Non-pigmented ciliary epithelial cell (primary cell): ENCODE measurements at regions not wholly inside any gene's neighbourhood (a gene's known extent, or its start where the extent isn't known, plus 50 kb on each side); places are given as distances from the start of the nearest gene placed in this dataset.
"Not testable (repeated sequence)": the region's sequence is repeated elsewhere in the genome, so short reads cannot be mapped to it uniquely, and the experiment has no call there.

Experiments
- DNase-seq: peaks from one replicate; pipeline ENCODE4 v3.0.0-alpha.2; 2010; ENCODE audit warnings: low read depth

GRCh38 chr2:107108556-107108955 lies 222.6 kb upstream of the ST6GAL2 start:
- no peak for DNase-seq

DNA sequence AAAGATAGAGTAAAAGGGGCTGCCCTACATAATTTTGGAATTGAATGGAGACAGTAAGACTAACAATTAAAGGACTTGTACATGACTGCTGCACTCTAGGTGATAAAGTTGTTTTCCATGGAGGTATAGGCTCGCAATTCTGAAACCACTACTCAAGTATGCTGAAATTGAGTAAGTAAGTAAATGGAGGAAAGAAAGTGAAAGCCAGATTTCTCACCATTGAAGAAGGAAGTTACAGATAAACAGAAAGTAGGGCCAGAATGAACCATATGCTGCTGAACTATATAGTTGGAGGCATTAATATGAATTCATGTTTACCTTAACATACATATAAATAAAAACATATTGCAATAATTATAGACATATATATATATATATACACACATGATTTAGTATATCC lies 225.7 kb upstream of the ST6GAL2 start:
- DNase-seq, result no peak

- no peak for DNase-seq
These were observed 226.6 kb upstream of the ST6GAL2 start for GRCh38 chr2:107112561-107112960.

DNA sequence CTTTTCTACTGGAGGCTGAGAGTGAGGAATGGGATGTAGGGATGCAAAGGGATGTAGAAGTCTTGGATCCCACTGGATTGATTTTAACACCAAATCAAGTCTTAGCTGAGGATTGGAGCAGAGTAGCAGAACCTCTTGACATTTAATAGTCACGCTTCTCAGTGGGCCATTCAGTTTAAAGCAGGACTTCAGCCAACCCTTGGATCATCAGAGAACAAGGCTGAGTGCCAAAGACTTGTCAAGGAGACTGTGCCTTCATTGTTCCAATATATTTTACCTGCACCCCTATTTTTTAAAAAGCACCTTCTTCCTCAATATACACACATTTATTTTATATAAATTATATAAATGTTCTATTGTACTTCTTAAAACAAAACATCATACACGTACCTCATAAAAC lies 242.4 kb upstream of the ST6GAL2 start:
- DNase-seq, result no peak

DNA sequence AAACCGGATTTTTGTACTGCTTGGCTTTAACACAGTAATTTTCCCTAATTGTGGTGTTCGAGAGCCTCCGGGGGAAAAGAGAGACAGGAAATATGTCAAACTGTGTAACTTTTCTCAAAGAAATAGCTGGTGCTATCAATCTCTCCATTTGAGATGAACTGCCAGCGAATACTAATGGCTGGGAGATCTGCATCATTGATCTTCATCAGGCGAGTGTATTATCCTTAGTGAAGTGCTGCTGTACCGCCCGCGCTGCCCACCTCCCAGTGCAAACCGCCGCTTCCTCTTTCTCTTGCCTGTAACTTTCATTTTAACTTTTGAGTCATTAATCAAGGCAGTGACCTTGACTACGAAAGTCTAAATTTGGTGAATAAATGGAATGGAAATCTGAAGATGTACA lies 246.1 kb upstream of the ST6GAL2 start:
- no peak for DNase-seq

DNA sequence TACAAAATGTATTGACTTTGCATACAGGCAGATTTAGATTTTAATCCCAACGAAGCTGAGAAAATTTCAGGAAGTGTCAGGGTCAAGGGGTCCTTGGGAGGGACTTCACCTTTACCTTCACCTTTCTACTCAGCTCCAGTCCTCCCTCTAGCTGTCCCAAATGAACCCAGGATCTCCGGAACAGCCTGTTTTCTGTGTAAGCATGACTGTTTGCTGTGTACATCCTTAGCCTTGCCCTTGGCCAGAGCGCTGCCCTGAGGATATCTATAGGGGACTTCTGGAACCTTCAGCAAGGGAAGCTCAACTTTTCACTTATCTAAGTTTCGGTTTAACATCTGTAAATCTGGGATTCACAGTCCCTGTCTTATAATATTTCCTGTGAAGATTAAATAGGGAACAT lies 246.8 kb upstream of the ST6GAL2 start:
- DNase-seq, result no peak

- no peak for DNase-seq
These were observed 247.4 kb upstream of the ST6GAL2 start for GRCh38 chr2:107133412-107133811.

DNA sequence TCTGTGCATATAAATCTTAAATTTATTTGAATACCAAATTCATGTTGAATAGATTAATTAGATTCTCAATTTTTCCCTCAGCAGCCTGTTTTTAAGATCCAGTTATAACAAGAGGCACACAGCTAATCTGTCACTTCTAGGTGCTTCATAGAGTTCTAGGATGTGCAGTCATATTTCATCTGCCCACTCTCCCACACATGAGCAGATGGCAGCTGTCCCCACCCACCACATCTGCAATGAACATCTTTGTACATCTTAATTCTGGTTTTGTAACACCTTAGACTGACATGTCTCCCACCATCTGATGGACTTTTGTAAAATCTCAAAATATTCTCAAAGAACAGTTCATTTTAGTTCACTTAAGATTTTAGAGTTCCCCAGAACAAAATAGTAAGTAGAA lies 250.8 kb upstream of the ST6GAL2 start:
- no peak for DNase-seq

GRCh38 chr2:107137706-107138105 lies 251.7 kb upstream of the ST6GAL2 start:
- DNase-seq, result no peak

DNA sequence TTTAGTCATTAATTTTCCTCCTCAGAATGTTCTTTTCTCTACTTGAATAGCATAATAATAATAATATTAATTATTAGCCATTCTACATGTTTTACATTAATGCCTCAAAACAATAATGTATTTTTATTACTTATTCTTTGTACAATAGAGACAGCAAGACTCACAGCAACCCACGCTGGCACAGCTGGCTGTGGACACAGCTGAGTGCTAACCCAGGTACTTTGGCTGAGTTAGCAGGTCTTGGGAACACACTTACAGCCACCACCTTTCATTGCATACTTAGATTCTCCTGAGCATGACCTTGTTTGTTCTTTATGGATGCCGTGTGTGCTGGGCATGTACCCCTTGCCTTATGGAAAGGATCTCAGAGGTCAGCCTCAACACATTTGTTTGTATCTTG lies 260.2 kb upstream of the ST6GAL2 start:
- no peak for DNase-seq

DNA sequence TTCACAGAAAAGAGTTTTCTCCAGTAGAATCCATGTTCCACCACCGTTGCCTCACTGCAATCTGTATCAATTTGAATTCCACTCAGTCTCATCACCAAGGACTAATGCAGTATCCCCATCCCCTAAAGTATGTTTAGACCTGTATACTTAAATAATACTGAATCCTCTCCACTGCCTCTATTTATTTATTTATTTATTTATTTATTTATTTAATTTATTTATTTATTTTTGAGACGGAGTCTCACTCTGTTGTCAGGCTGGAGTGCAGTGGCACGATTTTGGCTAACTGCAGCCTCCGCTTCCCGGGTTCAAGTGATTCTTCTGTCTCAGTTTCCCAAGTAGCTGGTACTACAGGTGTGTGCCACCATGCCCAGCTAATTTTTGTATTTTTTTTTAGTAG lies 260.7 kb upstream of the ST6GAL2 start:
- DNase-seq, result not testable (repeated sequence)

- no peak for DNase-seq
These were observed 262.1 kb upstream of the ST6GAL2 start for GRCh38 chr2:107148055-107148454.

DNA sequence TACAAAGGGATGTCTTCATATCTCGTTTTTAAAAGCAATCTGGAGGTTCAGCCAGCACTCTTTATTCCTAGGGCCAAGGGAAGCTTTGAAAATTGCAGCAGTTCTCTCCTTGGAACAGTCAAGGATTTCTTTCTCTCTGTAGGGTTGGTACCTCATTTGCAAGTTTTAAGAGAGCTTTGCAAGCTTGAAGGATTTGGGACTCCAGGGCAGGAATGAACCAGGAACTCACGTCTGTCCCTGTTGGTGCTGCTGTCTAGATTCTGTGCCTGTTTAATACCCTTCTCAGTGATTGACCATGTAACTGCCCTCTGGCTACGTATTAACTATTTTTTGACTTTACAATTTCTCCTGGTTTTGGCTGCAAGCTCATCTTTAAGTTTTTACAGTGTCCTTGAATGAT lies 262.5 kb upstream of the ST6GAL2 start:
- DNase-seq, result no peak

DNA sequence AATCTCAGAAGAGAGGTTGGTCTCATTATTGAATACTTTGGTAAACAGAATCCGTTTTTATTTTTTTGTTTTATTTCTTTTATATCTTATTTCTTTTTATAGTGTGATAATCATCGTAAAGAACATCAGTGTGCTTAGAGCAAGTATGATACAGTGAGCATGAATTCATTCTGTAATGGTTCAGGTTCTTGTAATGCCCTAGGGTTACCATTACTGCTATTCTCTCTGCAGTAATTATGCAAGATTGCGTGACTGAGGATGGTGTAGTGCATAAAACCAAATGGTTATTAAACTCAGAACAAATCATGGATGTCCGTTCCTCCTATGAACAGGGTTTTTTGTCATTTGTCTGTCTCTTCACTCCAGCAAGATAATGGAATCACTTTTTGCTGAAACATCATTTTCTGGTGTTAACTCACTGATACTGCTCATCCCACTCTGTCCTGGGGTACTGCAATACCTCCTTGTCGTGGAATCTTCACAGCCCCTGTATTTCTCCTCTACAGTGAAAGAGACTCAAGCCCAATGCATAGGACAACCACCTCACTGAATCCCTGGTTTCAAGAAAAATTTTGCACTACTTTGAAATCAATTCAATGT lies 274.8 kb upstream of the ST6GAL2 start:
- DNase-seq, result no peak

GRCh38 chr2:107168141-107168540 lies 282.2 kb upstream of the ST6GAL2 start:
- DNase-seq, result no peak

- DNase-seq, result no peak
These were observed 288.2 kb upstream of the ST6GAL2 start for GRCh38 chr2:107174171-107174570.

- DNase-seq, result no peak
These were observed 297.0 kb upstream of the ST6GAL2 start for GRCh38 chr2:107182981-107183380.

DNA sequence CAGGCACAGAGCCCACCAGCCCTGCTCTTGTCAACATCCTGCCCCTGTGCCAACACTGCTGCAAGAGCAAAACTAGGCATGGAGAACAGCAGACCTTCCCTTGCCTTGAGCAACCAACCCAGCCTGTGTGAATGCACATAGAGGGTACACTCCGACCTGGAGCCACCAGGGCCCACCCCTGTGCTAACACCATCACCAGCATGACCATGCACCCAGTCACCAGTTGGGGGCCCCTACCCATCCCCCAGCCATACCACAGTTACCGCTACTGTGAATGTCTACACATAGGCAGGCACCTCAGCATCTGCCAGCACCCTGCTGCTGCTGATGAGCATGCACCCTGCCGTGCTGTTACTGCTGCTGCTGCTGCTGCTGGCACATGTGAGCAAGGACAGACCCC lies 301.9 kb upstream of the ST6GAL2 start:
- DNase-seq, result no peak

DNA sequence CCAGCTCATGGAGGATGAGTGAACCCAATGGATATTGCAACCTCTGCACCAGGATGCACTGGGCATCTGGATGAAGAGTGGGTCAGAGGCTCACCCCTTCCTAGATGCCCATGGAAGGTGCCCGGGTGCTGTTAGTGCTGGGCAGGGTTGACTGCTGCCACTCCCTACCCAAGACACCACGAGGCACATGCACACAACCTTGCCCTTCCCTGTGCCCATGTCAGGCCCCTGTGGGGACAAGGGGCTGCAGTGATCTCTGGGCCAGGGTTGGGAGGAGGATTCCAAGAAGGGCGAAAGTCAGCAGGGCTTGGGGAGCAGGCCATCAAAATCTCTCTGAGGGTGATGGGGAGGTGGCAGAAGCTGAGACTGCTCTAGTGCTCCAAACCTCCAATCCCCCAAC lies 309.7 kb upstream of the ST6GAL2 start:
- no peak for DNase-seq

- no peak for DNase-seq
These were observed 311.8 kb upstream of the ST6GAL2 start for GRCh38 chr2:107197594-107198294.

GRCh38 chr2:107202962-107203591 lies 317.1 kb upstream of the ST6GAL2 start:
- DNase-seq, result no peak

GRCh38 chr2:107215401-107216350 lies 329.7 kb upstream of the ST6GAL2 start:
- DNase-seq, result no peak

DNA sequence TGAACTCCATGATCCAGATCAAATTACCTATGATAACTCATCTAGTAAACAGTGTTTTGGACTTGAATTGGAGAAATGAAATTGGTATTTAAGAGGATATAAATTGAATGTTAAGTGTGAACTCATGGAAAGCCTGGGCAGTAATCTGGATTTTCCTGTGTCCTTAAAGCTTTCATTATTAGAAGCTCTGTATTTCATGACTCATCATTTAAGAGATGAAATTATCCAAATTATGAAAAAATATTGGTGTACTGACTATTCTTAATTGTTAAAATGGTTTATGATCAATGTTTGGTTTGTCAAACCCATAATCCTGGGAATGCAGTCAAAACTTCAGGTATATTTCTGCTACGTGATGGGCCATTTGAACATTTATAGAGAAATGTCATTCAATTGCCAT lies 332.2 kb upstream of the ST6GAL2 start:
- no peak for DNase-seq
